ENCODE measurements at regions not wholly inside any gene's neighbourhood (a gene's known extent, or its start where the extent isn't known, plus 50 kb on each side); places are given as distances from the start of the nearest gene placed in this dataset.
"Not testable (repeated sequence)": the region's sequence is repeated elsewhere in the genome, so short reads cannot be mapped to it uniquely, and the experiment has no call there.

- Histone ChIP-seq H3K4me1 (no peaks in the 10 kb centered on the region), H3K4me3 (no peak overlapping the region), H3K36me3 (no peaks in the 10 kb centered on the region), H3K27ac (no peak overlapping the region), H3K27me3 (no peaks in the 10 kb centered on the region), H3K9me3 (peaks cover 0 to 29% of the 10 kb centered on the region in 2 donors)
- intact Hi-C loops (cut with DNase I), result no loop called here
- ATAC-seq (no peak), DNase-seq (no peak)
- TF ChIP-seq CTCF (IDR thresholded peaks at IDR 0.05), result no peak
Measured at GRCh38 chr10:53331460-53331859, 558.9 kb upstream of the MBL2 start.

- H3K27ac ChIP-seq; H3K27me3 ChIP-seq; H3K4me3 ChIP-seq; H3K4me1 ChIP-seq; H3K9me3 ChIP-seq; H3K36me3 ChIP-seq; ATAC-seq; DNase-seq; intact Hi-C loops (cut with DNase I): not testable (repeated sequence)
Measured at GRCh38 chr10:53326401-53327305, 554.1 kb upstream of the MBL2 start.

DNA sequence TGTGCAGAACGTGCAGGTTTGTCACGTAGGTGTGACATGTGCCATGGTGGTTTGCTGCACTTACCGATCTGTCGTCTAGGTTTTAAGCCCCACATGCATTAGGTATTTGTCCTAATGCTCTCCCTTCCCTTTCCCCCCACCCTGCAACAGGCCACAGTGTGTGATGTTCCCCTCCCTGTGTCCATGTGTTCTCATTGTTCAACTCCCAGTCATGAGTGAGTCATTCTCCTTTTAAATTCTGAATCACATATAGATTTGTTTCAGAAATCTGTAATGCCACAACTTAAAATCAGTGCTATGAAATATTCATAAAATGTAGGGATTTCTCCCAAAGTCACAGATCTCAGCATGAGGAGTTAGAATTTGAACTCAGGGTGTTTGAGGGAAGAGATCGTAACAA lies 552.5 kb upstream of the MBL2 start:
- no peak for ATAC-seq
- no peak for DNase-seq
- no peak overlapping the region for H3K4me3 ChIP-seq
- no peaks in the 10 kb centered on the region for H3K4me1 ChIP-seq
- H3K27me3 ChIP-seq, result no peaks in the 10 kb centered on the region
- intact Hi-C loops (cut with DNase I), result no loop called here
- TF ChIP-seq CTCF (IDR thresholded peaks at IDR 0.05), result no peak
- no peaks in the 10 kb centered on the region for H3K36me3 ChIP-seq
- no peak overlapping the region for H3K27ac ChIP-seq
- H3K9me3 ChIP-seq, result no peaks in the 10 kb centered on the region

DNA sequence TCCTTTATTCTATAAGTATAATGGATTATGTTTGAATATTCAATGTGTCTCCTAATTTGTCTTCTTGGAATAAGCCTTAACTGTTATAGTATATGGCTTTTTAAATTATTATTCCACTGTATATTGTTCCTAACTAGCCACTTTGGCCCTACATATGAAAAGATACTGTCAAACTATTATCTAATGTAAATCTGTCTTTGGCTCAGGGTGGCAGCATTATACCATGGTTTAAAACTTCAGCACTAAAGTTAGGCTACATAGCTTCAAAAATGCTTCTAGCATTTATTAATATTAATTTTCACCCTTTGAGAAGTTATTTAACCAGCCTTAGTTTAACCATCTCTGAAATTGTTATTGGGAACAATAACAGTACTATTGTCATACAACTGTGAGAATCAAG lies 543.1 kb upstream of the MBL2 start:
- no peak for TF ChIP-seq CTCF (IDR thresholded peaks at IDR 0.05)
- ATAC-seq, result no peak
- DNase-seq, result peak in 1 of 4 donors; percentile 5
- intact Hi-C loops (cut with DNase I), result no loop called here
- no peak overlapping the region for H3K4me3 ChIP-seq
- no peaks in the 10 kb centered on the region for H3K36me3 ChIP-seq
- H3K27me3 ChIP-seq, result no peaks in the 10 kb centered on the region
- no peaks in the 10 kb centered on the region for H3K9me3 ChIP-seq
- no peak overlapping the region for H3K27ac ChIP-seq
- no peaks in the 10 kb centered on the region for H3K4me1 ChIP-seq

GRCh38 chr10:53314876-53315275 lies 542.3 kb upstream of the MBL2 start:
- DNase-seq (peak in 1 of 4 donors; percentile 21), ATAC-seq (no peak)
- Histone ChIP-seq H3K9me3 (no peaks in the 10 kb centered on the region), H3K36me3 (no peaks in the 10 kb centered on the region), H3K4me3 (no peak overlapping the region), H3K27me3 (no peaks in the 10 kb centered on the region), H3K27ac (no peak overlapping the region), H3K4me1 (no peaks in the 10 kb centered on the region)
- intact Hi-C loops (cut with DNase I), result no loop called here
- TF ChIP-seq CTCF (IDR thresholded peaks at IDR 0.05), result no peak

DNA sequence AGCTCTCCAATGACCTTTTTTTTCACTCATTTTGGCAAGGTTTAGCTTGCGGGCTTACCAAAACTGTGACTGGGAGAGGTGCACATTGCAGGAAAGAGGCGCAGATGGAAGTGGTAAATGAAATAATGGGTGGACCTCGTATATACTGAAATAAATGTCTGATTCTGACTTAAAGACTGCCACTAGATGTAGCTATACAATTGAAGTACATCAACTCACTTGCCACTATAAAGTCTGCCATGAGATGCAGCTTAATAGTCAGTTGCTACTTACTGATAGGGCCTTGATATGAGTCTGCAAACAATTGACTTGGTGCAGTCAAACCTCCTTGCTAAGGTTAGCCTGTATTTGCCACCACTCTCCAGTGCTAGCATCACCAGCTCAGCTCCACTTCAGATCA lies 525.9 kb upstream of the MBL2 start:
- DNase-seq (no peak), ATAC-seq (no peak)
- no peaks in the 10 kb centered on the region for H3K4me1 ChIP-seq
- no peaks in the 10 kb centered on the region for H3K27me3 ChIP-seq
- H3K4me3 ChIP-seq, result no peak overlapping the region
- intact Hi-C loops (cut with DNase I), result no loop called here
- no peaks in the 10 kb centered on the region for H3K9me3 ChIP-seq
- TF ChIP-seq CTCF (IDR thresholded peaks at IDR 0.05), result no peak
- no peaks in the 10 kb centered on the region for H3K36me3 ChIP-seq
- no peak overlapping the region for H3K27ac ChIP-seq

Data from left lung (tissue), 4 donors.